ENCODE measurements at regions not wholly inside any gene's neighbourhood (a gene's known extent, or its start where the extent isn't known, plus 50 kb on each side); places are given as distances from the start of the nearest gene placed in this dataset.

DNA sequence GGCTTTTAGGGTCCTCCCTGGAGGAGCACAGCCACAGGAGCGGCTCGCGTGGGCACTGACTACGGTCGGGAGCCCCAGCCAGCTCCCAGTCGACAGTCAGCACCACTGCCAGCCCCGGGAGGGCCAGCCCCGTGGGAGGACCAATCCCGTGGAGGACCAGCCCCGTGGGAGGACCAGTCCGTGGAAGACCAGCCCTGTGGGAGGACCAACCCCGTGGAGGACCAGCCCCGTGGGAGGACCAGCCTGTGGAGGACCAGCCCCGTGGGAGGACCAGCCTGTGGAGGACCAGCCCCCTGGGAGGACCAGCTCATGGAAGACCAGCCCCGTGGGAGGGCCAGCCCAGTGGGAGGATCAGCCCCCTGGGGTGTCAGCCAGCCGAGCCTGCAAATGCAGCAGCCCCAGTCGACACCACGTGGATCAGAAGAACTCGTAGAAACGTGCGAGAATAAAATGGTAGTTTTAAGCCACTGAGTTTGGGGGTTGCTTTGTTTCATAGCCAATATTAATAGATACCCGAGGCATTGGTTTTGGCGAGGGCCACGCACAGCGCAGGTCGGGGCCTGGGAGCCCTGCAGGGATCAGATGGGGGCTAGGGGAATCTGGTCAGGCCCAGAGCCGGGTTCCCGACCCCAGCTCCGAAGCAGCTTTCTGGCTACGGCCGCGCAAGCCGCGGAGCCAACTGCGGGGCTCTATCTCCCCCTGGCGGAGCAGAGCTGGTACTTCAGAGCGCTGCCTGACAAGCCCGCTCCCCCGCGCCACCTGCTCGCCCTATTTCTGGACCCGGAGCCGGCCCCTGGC lies 73.0 kb downstream of the TEX51 start:
- no peak overlapping the region for H3K4me2 ChIP-seq (ENCODE audit: low read length)
- H3K9ac ChIP-seq (ENCODE audit: low read length): peak overlapping the region; percentile 26
- peak overlapping the region; percentile 42 for H3K4me3 ChIP-seq (ENCODE audit: low read length)
- no peaks in the 10 kb centered on the region for H3F3A ChIP-seq (ENCODE audit: insufficient read depth, low read length, poor library complexity, severe bottlenecking)
- H3K27me3 ChIP-seq (ENCODE audit: insufficient read depth, low read depth, low read length): no peaks in the 10 kb centered on the region
- H3K27ac ChIP-seq (ENCODE audit: low read length): no peak overlapping the region
- no peaks in the 10 kb centered on the region for H3K36me3 ChIP-seq (ENCODE audit: insufficient read depth, low read length)
- TF ChIP-seq SMC3 (conservative IDR thresholded peaks at IDR 0.05; ENCODE audit: poor library complexity) (peak; percentile 86), EP300 (conservative IDR thresholded peaks at IDR 0.05; ENCODE audit: poor library complexity, severe bottlenecking) (no peak), RAD21 (conservative IDR thresholded peaks at IDR 0.05) (peak; percentile 93), TAF1 (IDR thresholded peaks at IDR 0.05; ENCODE audit: low read depth) (no peak)
- TF ChIP-seq, protein P1, sequence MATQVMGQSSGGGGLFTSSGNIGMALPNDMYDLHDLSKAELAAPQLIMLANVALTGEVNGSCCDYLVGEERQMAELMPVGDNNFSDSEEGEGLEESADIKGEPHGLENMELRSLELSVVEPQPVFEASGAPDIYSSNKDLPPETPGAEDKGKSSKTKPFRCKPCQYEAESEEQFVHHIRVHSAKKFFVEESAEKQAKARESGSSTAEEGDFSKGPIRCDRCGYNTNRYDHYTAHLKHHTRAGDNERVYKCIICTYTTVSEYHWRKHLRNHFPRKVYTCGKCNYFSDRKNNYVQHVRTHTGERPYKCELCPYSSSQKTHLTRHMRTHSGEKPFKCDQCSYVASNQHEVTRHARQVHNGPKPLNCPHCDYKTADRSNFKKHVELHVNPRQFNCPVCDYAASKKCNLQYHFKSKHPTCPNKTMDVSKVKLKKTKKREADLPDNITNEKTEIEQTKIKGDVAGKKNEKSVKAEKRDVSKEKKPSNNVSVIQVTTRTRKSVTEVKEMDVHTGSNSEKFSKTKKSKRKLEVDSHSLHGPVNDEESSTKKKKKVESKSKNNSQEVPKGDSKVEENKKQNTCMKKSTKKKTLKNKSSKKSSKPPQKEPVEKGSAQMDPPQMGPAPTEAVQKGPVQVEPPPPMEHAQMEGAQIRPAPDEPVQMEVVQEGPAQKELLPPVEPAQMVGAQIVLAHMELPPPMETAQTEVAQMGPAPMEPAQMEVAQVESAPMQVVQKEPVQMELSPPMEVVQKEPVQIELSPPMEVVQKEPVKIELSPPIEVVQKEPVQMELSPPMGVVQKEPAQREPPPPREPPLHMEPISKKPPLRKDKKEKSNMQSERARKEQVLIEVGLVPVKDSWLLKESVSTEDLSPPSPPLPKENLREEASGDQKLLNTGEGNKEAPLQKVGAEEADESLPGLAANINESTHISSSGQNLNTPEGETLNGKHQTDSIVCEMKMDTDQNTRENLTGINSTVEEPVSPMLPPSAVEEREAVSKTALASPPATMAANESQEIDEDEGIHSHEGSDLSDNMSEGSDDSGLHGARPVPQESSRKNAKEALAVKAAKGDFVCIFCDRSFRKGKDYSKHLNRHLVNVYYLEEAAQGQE (IDR thresholded peaks at IDR 0.05; ENCODE audit: borderline replicate concordance): no peak
- TF ChIP-seq, protein P2, sequence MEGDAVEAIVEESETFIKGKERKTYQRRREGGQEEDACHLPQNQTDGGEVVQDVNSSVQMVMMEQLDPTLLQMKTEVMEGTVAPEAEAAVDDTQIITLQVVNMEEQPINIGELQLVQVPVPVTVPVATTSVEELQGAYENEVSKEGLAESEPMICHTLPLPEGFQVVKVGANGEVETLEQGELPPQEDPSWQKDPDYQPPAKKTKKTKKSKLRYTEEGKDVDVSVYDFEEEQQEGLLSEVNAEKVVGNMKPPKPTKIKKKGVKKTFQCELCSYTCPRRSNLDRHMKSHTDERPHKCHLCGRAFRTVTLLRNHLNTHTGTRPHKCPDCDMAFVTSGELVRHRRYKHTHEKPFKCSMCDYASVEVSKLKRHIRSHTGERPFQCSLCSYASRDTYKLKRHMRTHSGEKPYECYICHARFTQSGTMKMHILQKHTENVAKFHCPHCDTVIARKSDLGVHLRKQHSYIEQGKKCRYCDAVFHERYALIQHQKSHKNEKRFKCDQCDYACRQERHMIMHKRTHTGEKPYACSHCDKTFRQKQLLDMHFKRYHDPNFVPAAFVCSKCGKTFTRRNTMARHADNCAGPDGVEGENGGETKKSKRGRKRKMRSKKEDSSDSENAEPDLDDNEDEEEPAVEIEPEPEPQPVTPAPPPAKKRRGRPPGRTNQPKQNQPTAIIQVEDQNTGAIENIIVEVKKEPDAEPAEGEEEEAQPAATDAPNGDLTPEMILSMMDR (IDR thresholded peaks at IDR 0.05; ENCODE audit: poor library complexity, severe bottlenecking): peak; percentile 93
- no peaks in the 10 kb centered on the region for H4K20me1 ChIP-seq (ENCODE audit: insufficient read depth)
- H3K9me3 ChIP-seq (ENCODE audit: low read length): no peaks in the 10 kb centered on the region
- no peak overlapping the region for H2AFZ ChIP-seq (ENCODE audit: low read depth, low read length)
- H3K79me2 ChIP-seq (replicated peaks; ENCODE audit: insufficient read depth, low read length): no peaks in the 10 kb centered on the region
- H3K9me2 ChIP-seq (ENCODE audit: insufficient read depth, low read length): no peaks in the 10 kb centered on the region

DNA sequence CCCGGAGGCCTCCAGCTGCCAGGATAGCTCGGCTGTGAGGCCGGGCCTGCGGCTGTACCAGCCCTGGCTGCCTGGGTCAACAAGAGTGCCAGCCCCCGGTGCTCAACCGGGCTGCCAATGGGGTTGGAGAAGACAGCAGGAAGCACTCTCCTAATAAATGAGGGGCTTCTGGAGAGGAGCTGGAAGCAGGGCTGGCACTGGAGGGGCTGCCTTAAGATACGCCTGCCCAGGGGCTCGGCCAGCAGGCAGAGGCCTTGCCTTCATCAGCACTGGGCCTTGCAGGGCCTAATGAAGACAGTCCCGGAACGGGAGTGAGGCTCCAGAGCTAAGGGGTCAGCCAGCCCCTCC lies 73.6 kb downstream of the TEX51 start:
- no peak overlapping the region for H3K27ac ChIP-seq (ENCODE audit: low read length)
- no peak overlapping the region for H2AFZ ChIP-seq (ENCODE audit: low read depth, low read length)
- H3K9me3 ChIP-seq (ENCODE audit: low read length): no peaks in the 10 kb centered on the region

More for the DNA sequence above, 73.6 kb downstream of the TEX51 start:
- Histone ChIP-seq H3K79me2 (replicated peaks; ENCODE audit: insufficient read depth, low read length) (no peaks in the 10 kb centered on the region), H4K20me1 (ENCODE audit: insufficient read depth) (no peaks in the 10 kb centered on the region), H3K27me3 (ENCODE audit: insufficient read depth, low read depth, low read length) (no peaks in the 10 kb centered on the region), H3K4me3 (ENCODE audit: low read length) (peak overlapping the region; percentile 42), H3K9me2 (ENCODE audit: insufficient read depth, low read length) (no peaks in the 10 kb centered on the region), H3K4me2 (ENCODE audit: low read length) (no peak overlapping the region), H3K36me3 (ENCODE audit: insufficient read depth, low read length) (no peaks in the 10 kb centered on the region), H3K9ac (ENCODE audit: low read length) (peak overlapping the region; percentile 26), H3F3A (ENCODE audit: insufficient read depth, low read length, poor library complexity, severe bottlenecking) (no peaks in the 10 kb centered on the region)
- TF ChIP-seq, protein P2 (IDR thresholded peaks at IDR 0.05; ENCODE audit: poor library complexity, severe bottlenecking): peak; percentile 62
- TF ChIP-seq RAD21 (conservative IDR thresholded peaks at IDR 0.05) (no peak), SMC3 (conservative IDR thresholded peaks at IDR 0.05; ENCODE audit: poor library complexity) (peak; percentile 43), EZH2 (IDR thresholded peaks at IDR 0.05; ENCODE audit: borderline replicate concordance, insufficient read depth, low read length, poor library complexity, severe bottlenecking) (no peak), POLR2AphosphoS5 (IDR thresholded peaks at IDR 0.05) (no peak), EP300 (conservative IDR thresholded peaks at IDR 0.05; ENCODE audit: poor library complexity, severe bottlenecking) (no peak), MXI1 (conservative IDR thresholded peaks at IDR 0.05; ENCODE audit: poor library complexity, severe bottlenecking) (no peak)
- TF ChIP-seq, protein P1 (IDR thresholded peaks at IDR 0.05; ENCODE audit: borderline replicate concordance): no peak

All from neural cell (in vitro differentiated cells).